Kidney (tissue), 13 donors: ENCODE measurements at regions not wholly inside any gene's neighbourhood (a gene's known extent, or its start where the extent isn't known, plus 50 kb on each side); places are given as distances from the start of the nearest gene placed in this dataset.

Source experiments
- DNase-seq, 5 donors: peaks; one replicate each; pipeline ENCODE4 v3.0.0-alpha.2; 2013 to 2020
- FAIRE-seq: peaks from 2 replicates; lab custom pipeline; 2012; peaks lifted over from hg19 to GRCh38; lab: Jason Lieb, UNC
- H3K27ac ChIP-seq, 2 donors: one replicate each; pipeline ENCODE4 v1.7.0; 2013; ENCODE audit warnings: low read depth in 2 of 2, low read length in 2 of 2, inconsistent platforms in 1 of 2
- H3K27me3 ChIP-seq: one replicate; pipeline ENCODE4 v1.7.1; 2013; ENCODE audit warnings: low read length, inconsistent platforms; ENCODE audit not compliant: control insufficient read depth, insufficient read depth
- H3K36me3 ChIP-seq, 3 donors: one replicate each; pipeline versions ENCODE4 v1.7.0 to v1.7.1; 2013; ENCODE audit warnings: low read length in 3 of 3, control low read depth in 1 of 3, inconsistent platforms in 1 of 3; ENCODE audit not compliant: insufficient read depth in 3 of 3, control insufficient read depth in 2 of 3
- H3K4me1 ChIP-seq, 3 donors: one replicate each; pipeline versions ENCODE4 v1.7.0 to v1.7.1; 2013; ENCODE audit warnings: low read length in 3 of 3, inconsistent platforms in 1 of 3, low read depth in 1 of 3; ENCODE audit not compliant: control insufficient read depth in 2 of 3, insufficient read depth in 2 of 3
- H3K4me3 ChIP-seq, 3 donors: one replicate each; pipeline versions ENCODE4 v1.7.0 to v1.8.1; 2013; ENCODE audit warnings: low read length in 3 of 3, control low read depth in 1 of 3, inconsistent platforms in 1 of 3
- H3K9ac ChIP-seq, 3 donors: one replicate each; pipeline versions ENCODE4 v1.7.0 to v1.7.1; 2013; ENCODE audit warnings: low read length in 3 of 3, control low read depth in 1 of 3, inconsistent platforms in 1 of 3
- H3K9me3 ChIP-seq, 3 donors: one replicate each; pipeline versions ENCODE4 v1.7.0 to v1.7.1; 2013; ENCODE audit warnings: low read length in 3 of 3, control low read depth in 1 of 3, inconsistent platforms in 1 of 3; ENCODE audit not compliant: control insufficient read depth in 2 of 3, insufficient read depth in 1 of 3
- intact Hi-C: fragments of 100-400 bp; cut with DNase I; formaldehyde crosslinking; loops from one replicate; pipeline ENCODE4 v1.11.1; 2022
- TF ChIP-seq, protein P1 (sequence below): IDR thresholded peaks from 3 replicates; pipeline ENCODE4 v1.5.1; 2012; ENCODE audit warnings: mild to moderate bottlenecking, moderate library complexity, borderline replicate concordance; ENCODE audit not compliant: insufficient read depth; ENCODE audit errors: extremely low read depth
- donor health status: control.
- donor health status: control.
- donor health status: control.
- donor health status: control.
- donor health status: control.
- donor health status: DM: yes; HTN: yes; CAD: no.
- donor health status: Normal renal cell carcinoma (clear cell type).

GRCh38 chr21:32975811-32976431 lies 49.8 kb upstream of the OLIG2 start:
- TF ChIP-seq, protein P1, sequence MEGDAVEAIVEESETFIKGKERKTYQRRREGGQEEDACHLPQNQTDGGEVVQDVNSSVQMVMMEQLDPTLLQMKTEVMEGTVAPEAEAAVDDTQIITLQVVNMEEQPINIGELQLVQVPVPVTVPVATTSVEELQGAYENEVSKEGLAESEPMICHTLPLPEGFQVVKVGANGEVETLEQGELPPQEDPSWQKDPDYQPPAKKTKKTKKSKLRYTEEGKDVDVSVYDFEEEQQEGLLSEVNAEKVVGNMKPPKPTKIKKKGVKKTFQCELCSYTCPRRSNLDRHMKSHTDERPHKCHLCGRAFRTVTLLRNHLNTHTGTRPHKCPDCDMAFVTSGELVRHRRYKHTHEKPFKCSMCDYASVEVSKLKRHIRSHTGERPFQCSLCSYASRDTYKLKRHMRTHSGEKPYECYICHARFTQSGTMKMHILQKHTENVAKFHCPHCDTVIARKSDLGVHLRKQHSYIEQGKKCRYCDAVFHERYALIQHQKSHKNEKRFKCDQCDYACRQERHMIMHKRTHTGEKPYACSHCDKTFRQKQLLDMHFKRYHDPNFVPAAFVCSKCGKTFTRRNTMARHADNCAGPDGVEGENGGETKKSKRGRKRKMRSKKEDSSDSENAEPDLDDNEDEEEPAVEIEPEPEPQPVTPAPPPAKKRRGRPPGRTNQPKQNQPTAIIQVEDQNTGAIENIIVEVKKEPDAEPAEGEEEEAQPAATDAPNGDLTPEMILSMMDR, result no peak
- no peaks in the 10 kb centered on the region for H3K4me1 ChIP-seq
- no peak overlapping the region for H3K9ac ChIP-seq
- FAIRE-seq, result no peak
- DNase-seq, result peak in 2 of 5 donors; percentile 33 to 34
- no peak overlapping the region for H3K27ac ChIP-seq
- H3K9me3 ChIP-seq, result no peaks in the 10 kb centered on the region
- intact Hi-C loops, result no loop called here
- H3K27me3 ChIP-seq, result peaks cover 3% of the 10 kb centered on the region
- H3K36me3 ChIP-seq, result no peaks in the 10 kb centered on the region
- H3K4me3 ChIP-seq, result no peak overlapping the region
